Endometrial microvascular endothelial cells (primary cell): ENCODE measurements at regions not wholly inside any gene's neighbourhood (a gene's known extent, or its start where the extent isn't known, plus 50 kb on each side); places are given as distances from the start of the nearest gene placed in this dataset.

Experiments used
- in situ Hi-C: cut with HindIII; loops from 2 replicates; pipeline ENCODE4 v1.10.0; 2017; ENCODE audit warnings: low sequenced_read_pairs, low pct_unique_long_range_greater_than_20kb; ENCODE audit errors: inconsistent ontology term

- in situ Hi-C loops = no loop called here
Measured at GRCh38 chr10:10307551-10307950, 710.1 kb upstream of the CELF2 start.

- in situ Hi-C loops = no loop called here
Measured at GRCh38 chr10:10310498-10310897, 707.2 kb upstream of the CELF2 start.

GRCh38 chr10:10311966-10312365, 705.7 kb upstream of the CELF2 start:
- in situ Hi-C loops = no loop called here

- in situ Hi-C loops = no loop called here
Measured at GRCh38 chr10:10313149-10313835, 704.4 kb upstream of the CELF2 start.

- in situ Hi-C loops = no loop called here
Measured at GRCh38 chr10:10314626-10315025, 703.0 kb upstream of the CELF2 start.

- in situ Hi-C loops = no loop called here
Measured at GRCh38 chr10:10315989-10316388, 701.7 kb upstream of the CELF2 start.

- in situ Hi-C loops = no loop called here
Measured at GRCh38 chr10:10317151-10317550, 700.5 kb upstream of the CELF2 start.

GRCh38 chr10:10318856-10319255, 698.8 kb upstream of the CELF2 start:
- in situ Hi-C loops = no loop called here

GRCh38 chr10:10320956-10321355, 696.7 kb upstream of the CELF2 start:
- in situ Hi-C loops = no loop called here

GRCh38 chr10:10326116-10326515, 691.6 kb upstream of the CELF2 start:
- in situ Hi-C loops = no loop called here

GRCh38 chr10:10327934-10328333, 689.7 kb upstream of the CELF2 start:
- in situ Hi-C loops = no loop called here

- in situ Hi-C loops = no loop called here
Measured at GRCh38 chr10:10330418-10330817, 687.3 kb upstream of the CELF2 start.

- in situ Hi-C loops = no loop called here
Measured at GRCh38 chr10:10332786-10333185, 684.9 kb upstream of the CELF2 start.

GRCh38 chr10:10333622-10334021, 684.0 kb upstream of the CELF2 start:
- in situ Hi-C loops = no loop called here

GRCh38 chr10:10338339-10338738, 679.3 kb upstream of the CELF2 start:
- in situ Hi-C loops = no loop called here

GRCh38 chr10:10346390-10347150, 671.1 kb upstream of the CELF2 start:
- in situ Hi-C loops = no loop called here

GRCh38 chr10:10350050-10350449, 667.6 kb upstream of the CELF2 start:
- in situ Hi-C loops = no loop called here

- in situ Hi-C loops = no loop called here
Measured at GRCh38 chr10:10351451-10351850, 666.2 kb upstream of the CELF2 start.

GRCh38 chr10:10353326-10353868, 664.3 kb upstream of the CELF2 start:
- in situ Hi-C loops = no loop called here

GRCh38 chr10:10359263-10359662, 658.4 kb upstream of the CELF2 start:
- in situ Hi-C loops = no loop called here
